ENCODE measurements at regions not wholly inside any gene's neighbourhood (a gene's known extent, or its start where the extent isn't known, plus 50 kb on each side); places are given as distances from the start of the nearest gene placed in this dataset.

- H3K27me3 ChIP-seq (replicated peaks; ENCODE audit: control insufficient read depth, insufficient read depth, low read length): no peaks in the 10 kb centered on the region; the same call in 1 of the 2 replicates
- no peak overlapping the region for H3K4me3 ChIP-seq (replicated peaks; ENCODE audit: low read depth, low read length)
- H3K36me3 ChIP-seq (ENCODE audit: control insufficient read depth, insufficient read depth, low read length): no peaks in the 10 kb centered on the region
- no peak for TF ChIP-seq CTCF (IDR thresholded peaks at IDR 0.05; ENCODE audit: insufficient read depth, low read length, poor library complexity, severe bottlenecking)
- no peak for DNase-seq (ENCODE audit: extremely low read depth, insufficient read length)
These were observed 56.3 kb downstream of the SOX14 start for GRCh38 chr3:137820366-137820765.

- no peak for DNase-seq (ENCODE audit: extremely low read depth, insufficient read length)
- H3K27me3 ChIP-seq (replicated peaks; ENCODE audit: control insufficient read depth, insufficient read depth, low read length): no peaks in the 10 kb centered on the region
- no peak for TF ChIP-seq CTCF (IDR thresholded peaks at IDR 0.05; ENCODE audit: insufficient read depth, low read length, poor library complexity, severe bottlenecking)
- H3K36me3 ChIP-seq (ENCODE audit: control insufficient read depth, insufficient read depth, low read length): no peaks in the 10 kb centered on the region
- H3K4me3 ChIP-seq (replicated peaks; ENCODE audit: low read depth, low read length): no peak overlapping the region
These were observed 71.0 kb downstream of the SOX14 start for GRCh38 chr3:137835096-137835495.

GRCh38 chr3:137845194-137845593 lies 81.1 kb downstream of the SOX14 start:
- H3K36me3 ChIP-seq (ENCODE audit: control insufficient read depth, insufficient read depth, low read length): no peaks in the 10 kb centered on the region

GRCh38 chr3:137845666-137846065 lies 81.6 kb downstream of the SOX14 start:
- no peaks in the 10 kb centered on the region for H3K36me3 ChIP-seq (ENCODE audit: control insufficient read depth, insufficient read depth, low read length)
- no peak for DNase-seq (ENCODE audit: extremely low read depth, insufficient read length)
- no peak overlapping the region for H3K4me3 ChIP-seq (replicated peaks; ENCODE audit: low read depth, low read length)
- TF ChIP-seq CTCF (IDR thresholded peaks at IDR 0.05; ENCODE audit: insufficient read depth, low read length, poor library complexity, severe bottlenecking): no peak
- no peaks in the 10 kb centered on the region; the same call in 1 of the 2 replicates for H3K27me3 ChIP-seq (replicated peaks; ENCODE audit: control insufficient read depth, insufficient read depth, low read length)

More at GRCh38 chr3:137845194-137845593, 81.1 kb downstream of the SOX14 start:
- DNase-seq (ENCODE audit: extremely low read depth, insufficient read length): no peak
- no peak overlapping the region for H3K4me3 ChIP-seq (replicated peaks; ENCODE audit: low read depth, low read length)
- TF ChIP-seq CTCF (IDR thresholded peaks at IDR 0.05; ENCODE audit: insufficient read depth, low read length, poor library complexity, severe bottlenecking): no peak
- H3K27me3 ChIP-seq (replicated peaks; ENCODE audit: control insufficient read depth, insufficient read depth, low read length): no peaks in the 10 kb centered on the region; the same call in 1 of the 2 replicates

- no peaks in the 10 kb centered on the region for H3K36me3 ChIP-seq (ENCODE audit: control insufficient read depth, insufficient read depth, low read length)
- no peak for TF ChIP-seq CTCF (IDR thresholded peaks at IDR 0.05; ENCODE audit: insufficient read depth, low read length, poor library complexity, severe bottlenecking)
- H3K4me3 ChIP-seq (replicated peaks; ENCODE audit: low read depth, low read length): no peak overlapping the region
- no peak for DNase-seq (ENCODE audit: extremely low read depth, insufficient read length)
- H3K27me3 ChIP-seq (replicated peaks; ENCODE audit: control insufficient read depth, insufficient read depth, low read length): no peaks in the 10 kb centered on the region; the same call in 1 of the 2 replicates
These were observed 88.3 kb downstream of the SOX14 start for GRCh38 chr3:137852391-137852830.

Measured in GM06990 (cell line).